HFFc6 (cell line): ENCODE measurements at regions not wholly inside any gene's neighbourhood (a gene's known extent, or its start where the extent isn't known, plus 50 kb on each side); places are given as distances from the start of the nearest gene placed in this dataset.

Experiments
- DNase-seq: peaks from one replicate; pipeline ENCODE4 v3.0.0-alpha.2; 2018
- H3K27ac Mint-ChIP-seq: 2 replicates; pipeline ENCODE4 v1.8.0; 2020; ENCODE audit warnings: mild to moderate bottlenecking, mixed read lengths
- H3K27me3 Mint-ChIP-seq: 2 replicates; pipeline ENCODE4 v1.8.0; 2021; ENCODE audit warnings: mild to moderate bottlenecking, moderate library complexity, mixed read lengths; ENCODE audit not compliant: insufficient read depth
- H3K36me3 Mint-ChIP-seq: 2 replicates; pipeline ENCODE4 v1.8.0; 2021; ENCODE audit warnings: low read depth, mixed read lengths
- H3K4me1 Mint-ChIP-seq: 2 replicates; pipeline ENCODE4 v1.8.0; 2020; ENCODE audit warnings: low read depth, mixed read lengths
- H3K4me3 Mint-ChIP-seq: 2 replicates; pipeline ENCODE4 v1.8.0; 2020; ENCODE audit warnings: mild to moderate bottlenecking, moderate library complexity, mixed read lengths
- H3K9me3 Mint-ChIP-seq: 2 replicates; pipeline ENCODE4 v1.8.0; 2020; ENCODE audit warnings: mild to moderate bottlenecking, mixed read lengths
- TF ChIP-seq, protein P1 (sequence below): fragments of 200-600 bp; sonication (generic); IDR thresholded peaks from 2 replicates; pipeline ENCODE4 v1.5.0; 2021; ENCODE audit warnings: antibody characterized with exemption, mild to moderate bottlenecking

GRCh38 chr9:115671963-115672305 is 481.7 kb upstream of the PAPPA start:
- TF ChIP-seq, protein P1, sequence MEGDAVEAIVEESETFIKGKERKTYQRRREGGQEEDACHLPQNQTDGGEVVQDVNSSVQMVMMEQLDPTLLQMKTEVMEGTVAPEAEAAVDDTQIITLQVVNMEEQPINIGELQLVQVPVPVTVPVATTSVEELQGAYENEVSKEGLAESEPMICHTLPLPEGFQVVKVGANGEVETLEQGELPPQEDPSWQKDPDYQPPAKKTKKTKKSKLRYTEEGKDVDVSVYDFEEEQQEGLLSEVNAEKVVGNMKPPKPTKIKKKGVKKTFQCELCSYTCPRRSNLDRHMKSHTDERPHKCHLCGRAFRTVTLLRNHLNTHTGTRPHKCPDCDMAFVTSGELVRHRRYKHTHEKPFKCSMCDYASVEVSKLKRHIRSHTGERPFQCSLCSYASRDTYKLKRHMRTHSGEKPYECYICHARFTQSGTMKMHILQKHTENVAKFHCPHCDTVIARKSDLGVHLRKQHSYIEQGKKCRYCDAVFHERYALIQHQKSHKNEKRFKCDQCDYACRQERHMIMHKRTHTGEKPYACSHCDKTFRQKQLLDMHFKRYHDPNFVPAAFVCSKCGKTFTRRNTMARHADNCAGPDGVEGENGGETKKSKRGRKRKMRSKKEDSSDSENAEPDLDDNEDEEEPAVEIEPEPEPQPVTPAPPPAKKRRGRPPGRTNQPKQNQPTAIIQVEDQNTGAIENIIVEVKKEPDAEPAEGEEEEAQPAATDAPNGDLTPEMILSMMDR = no peak
- peak overlapping the region; percentile 99 for H3K27ac Mint-ChIP-seq
- no peaks in the 10 kb centered on the region for H3K27me3 Mint-ChIP-seq
- peaks cover 6% of the 10 kb centered on the region for H3K36me3 Mint-ChIP-seq
- no peak for DNase-seq
- H3K9me3 Mint-ChIP-seq = peaks cover 4% of the 10 kb centered on the region; the same call in 1 of the 2 replicates
- H3K4me1 Mint-ChIP-seq = peaks cover 81% of the 10 kb centered on the region
- H3K4me3 Mint-ChIP-seq = peak overlapping the region; percentile 86

DNA sequence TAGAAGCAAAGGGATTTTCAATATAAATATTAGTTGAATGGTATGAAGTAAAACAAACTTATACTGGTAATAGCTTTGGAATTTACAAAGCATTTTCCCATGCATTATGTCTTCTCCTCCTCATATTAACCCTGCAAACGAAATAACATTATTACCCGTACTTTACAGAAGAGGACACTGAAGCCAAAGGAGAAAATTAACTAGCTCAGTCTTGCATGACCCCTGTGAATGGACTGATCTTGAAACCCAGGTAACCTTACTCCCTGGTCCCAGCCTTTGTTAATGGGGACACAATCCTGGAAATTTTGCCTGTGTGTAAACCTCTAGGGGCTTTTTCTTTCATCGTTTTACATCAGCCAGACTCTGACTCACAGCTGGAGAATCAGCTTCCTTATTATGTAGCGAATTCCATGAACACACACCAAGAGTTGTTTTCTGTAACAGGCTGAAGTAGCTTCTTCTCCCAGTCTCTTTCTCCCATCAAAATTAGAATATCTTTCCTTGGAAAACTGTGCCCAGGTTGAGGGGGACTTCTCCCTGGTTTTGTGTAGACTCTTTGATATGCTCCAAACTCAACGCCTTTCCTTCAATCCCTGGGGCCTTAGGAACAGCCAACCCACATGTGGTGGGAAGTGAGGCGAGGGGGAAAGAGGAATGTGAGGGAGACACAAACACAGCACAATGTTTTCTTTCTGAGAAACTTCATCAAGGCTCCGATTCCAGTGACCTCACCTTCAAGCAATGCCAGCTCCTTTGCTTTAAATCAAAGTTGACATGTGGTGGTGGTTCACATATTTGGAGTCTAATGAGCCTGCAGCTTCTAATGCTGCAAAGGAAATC is 480.9 kb upstream of the PAPPA start:
- Mint-ChIP-seq H3K36me3 (peaks cover 11% of the 10 kb centered on the region), H3K9me3 (peaks cover 5% of the 10 kb centered on the region; the same call in 1 of the 2 replicates), H3K27ac (peak overlapping the region; percentile 99), H3K27me3 (no peaks in the 10 kb centered on the region), H3K4me1 (peaks cover 73% of the 10 kb centered on the region), H3K4me3 (peak overlapping the region; percentile 86)
- peak; percentile 91 for DNase-seq
- TF ChIP-seq, protein P1 = 0 out of 2 replicates have a peak, but pooled peaks have one; percentile 17

DNA sequence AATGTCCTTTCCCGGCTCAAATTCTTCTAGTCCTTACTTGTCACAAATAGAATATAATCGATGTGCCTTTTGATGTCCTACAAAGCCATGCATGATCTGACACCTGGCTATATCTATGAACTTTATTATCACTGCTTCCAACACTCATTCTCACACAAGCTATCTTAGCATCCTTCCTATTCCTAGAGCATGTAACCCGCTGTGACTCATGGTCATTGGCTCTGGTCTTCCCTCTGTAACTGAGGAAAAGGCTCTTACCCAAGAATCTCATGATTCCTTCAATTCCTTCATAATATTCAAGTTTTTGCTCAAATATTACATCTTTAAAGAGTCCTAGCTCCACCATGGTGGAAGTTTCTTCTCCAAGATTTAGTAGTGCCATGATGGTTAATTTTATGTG is 480.0 kb upstream of the PAPPA start:
- peak; percentile 52 for DNase-seq
- H3K4me3 Mint-ChIP-seq = peak overlapping the region; percentile 86
- peaks cover 11% of the 10 kb centered on the region for H3K36me3 Mint-ChIP-seq
- H3K27me3 Mint-ChIP-seq = no peaks in the 10 kb centered on the region
- peak overlapping the region; percentile 99 for H3K27ac Mint-ChIP-seq
- H3K4me1 Mint-ChIP-seq = peaks cover 64% of the 10 kb centered on the region
- TF ChIP-seq, protein P1 = no peak
- H3K9me3 Mint-ChIP-seq = peaks cover 5% of the 10 kb centered on the region; the same call in 1 of the 2 replicates

DNA sequence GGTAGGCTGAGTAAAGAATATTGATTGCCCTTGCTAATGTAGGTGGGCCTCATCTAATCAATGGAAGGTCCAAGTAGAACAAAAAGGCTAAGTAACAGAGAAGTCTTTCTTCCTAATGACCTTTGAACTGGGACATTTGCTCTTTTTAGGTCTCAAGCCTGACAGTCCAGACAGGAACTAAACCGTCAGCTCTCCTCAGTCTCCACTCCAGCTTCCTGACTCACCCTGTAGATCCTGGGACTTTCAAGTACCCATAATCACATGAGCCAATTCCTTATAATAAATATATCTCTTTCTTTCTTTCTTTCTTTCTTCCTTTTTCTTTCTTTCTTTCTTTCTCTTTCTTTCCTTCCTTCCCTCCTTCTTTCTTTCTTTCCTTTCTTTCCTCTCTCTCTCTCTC is 479.5 kb upstream of the PAPPA start:
- peaks cover 5% of the 10 kb centered on the region; the same call in 1 of the 2 replicates for H3K9me3 Mint-ChIP-seq
- peaks cover 59% of the 10 kb centered on the region for H3K4me1 Mint-ChIP-seq
- DNase-seq = no peak
- peak overlapping the region; percentile 86 for H3K4me3 Mint-ChIP-seq
- no peaks in the 10 kb centered on the region for H3K27me3 Mint-ChIP-seq
- TF ChIP-seq, protein P1 = no peak
- peak overlapping the region; percentile 99 for H3K27ac Mint-ChIP-seq
- peaks cover 11% of the 10 kb centered on the region for H3K36me3 Mint-ChIP-seq

GRCh38 chr9:115675834-115676233 is 477.8 kb upstream of the PAPPA start:
- H3K27ac Mint-ChIP-seq = peak overlapping the region; percentile 35
- DNase-seq = no peak
- H3K36me3 Mint-ChIP-seq = peaks cover 11% of the 10 kb centered on the region
- H3K4me3 Mint-ChIP-seq = no peak overlapping the region
- peaks cover 54% of the 10 kb centered on the region for H3K4me1 Mint-ChIP-seq
- no peaks in the 10 kb centered on the region for H3K27me3 Mint-ChIP-seq
- TF ChIP-seq, protein P1 = no peak
- H3K9me3 Mint-ChIP-seq = peaks cover 5% of the 10 kb centered on the region; the same call in 1 of the 2 replicates
